GM21390 (cell line): ENCODE measurements at regions not wholly inside any gene's neighbourhood (a gene's known extent, or its start where the extent isn't known, plus 50 kb on each side); places are given as distances from the start of the nearest gene placed in this dataset.

Source experiments
- ATAC-seq: cut with Tn5 transposase; IDR thresholded peaks from one replicate; pipeline ENCODE4 v1.9.1; 2021; ENCODE audit not compliant: unreplicated experiment

- no peak for ATAC-seq
These were observed 291.7 kb upstream of the EMCN start for GRCh38 chr4:100809506-100809905.

- ATAC-seq: no peak
These were observed 289.2 kb upstream of the EMCN start for GRCh38 chr4:100806988-100807387.

GRCh38 chr4:100805538-100805937 is 287.7 kb upstream of the EMCN start:
- ATAC-seq: no peak

- ATAC-seq: no peak
These were observed 286.9 kb upstream of the EMCN start for GRCh38 chr4:100804576-100805360.

- ATAC-seq: no peak
These were observed 285.9 kb upstream of the EMCN start for GRCh38 chr4:100803751-100804150.

- ATAC-seq: no peak
These were observed 282.1 kb upstream of the EMCN start for GRCh38 chr4:100799761-100800539.

- ATAC-seq: no peak
These were observed 280.0 kb upstream of the EMCN start for GRCh38 chr4:100797791-100798190.

- no peak for ATAC-seq
These were observed 279.5 kb upstream of the EMCN start for GRCh38 chr4:100797356-100797755.

GRCh38 chr4:100796332-100796731 is 278.5 kb upstream of the EMCN start:
- ATAC-seq: no peak

- no peak for ATAC-seq
These were observed 277.8 kb upstream of the EMCN start for GRCh38 chr4:100795581-100795980.

- no peak for ATAC-seq
These were observed 273.2 kb upstream of the EMCN start for GRCh38 chr4:100790836-100791615.

- no peak for ATAC-seq
These were observed 272.2 kb upstream of the EMCN start for GRCh38 chr4:100789991-100790390.

- ATAC-seq: no peak
These were observed 268.7 kb upstream of the EMCN start for GRCh38 chr4:100786481-100786880.

- ATAC-seq: no peak
These were observed 264.5 kb upstream of the EMCN start for GRCh38 chr4:100782356-100782755.

GRCh38 chr4:100781435-100781834 is 263.6 kb upstream of the EMCN start:
- no peak for ATAC-seq

GRCh38 chr4:100780126-100780525 is 262.3 kb upstream of the EMCN start:
- ATAC-seq: no peak

GRCh38 chr4:100778431-100778830 is 260.6 kb upstream of the EMCN start:
- ATAC-seq: no peak

- no peak for ATAC-seq
These were observed 244.9 kb upstream of the EMCN start for GRCh38 chr4:100762738-100763137.

- no peak for ATAC-seq
These were observed 236.9 kb upstream of the EMCN start for GRCh38 chr4:100754751-100755150.

- ATAC-seq: no peak
These were observed 228.4 kb upstream of the EMCN start for GRCh38 chr4:100746141-100746739.

GRCh38 chr4:100742045-100742444 is 224.2 kb upstream of the EMCN start:
- ATAC-seq: no peak
